ENCODE measurements at regions not wholly inside any gene's neighbourhood (a gene's known extent, or its start where the extent isn't known, plus 50 kb on each side); places are given as distances from the start of the nearest gene placed in this dataset.

GRCh38 chr6:134866563-134866962, 83.3 kb downstream of the ALDH8A1 start:
- no CpG with 5 or more reads among the region's 2 CpGs for WGBS (ENCODE audit: extremely low coverage, insufficient coverage, insufficient read length)

GRCh38 chr6:134864558-134864957, 85.3 kb downstream of the ALDH8A1 start:
- DNase-seq, result no peak
- H2AFZ ChIP-seq (ENCODE audit: insufficient read depth, low read length, poor library complexity), result no peak overlapping the region
- no peak overlapping the region for H4K91ac ChIP-seq (ENCODE audit: low read depth, low read length)
- no peak overlapping the region for H4K12ac ChIP-seq (ENCODE audit: low read depth, low read length)
- no peak overlapping the region for H3K23ac ChIP-seq (ENCODE audit: low read length)
- no peak overlapping the region for H2BK120ac ChIP-seq (ENCODE audit: insufficient read depth, low read length, poor library complexity)
- H3K4me3 ChIP-seq (ENCODE audit: low read depth, low read length), result no peak overlapping the region
- H3K79me1 ChIP-seq (ENCODE audit: low read length), result no peaks in the 10 kb centered on the region
- no peaks in the 10 kb centered on the region for H3K36me3 ChIP-seq (ENCODE audit: control insufficient read depth in 1 of 2, insufficient read depth in 2 of 2, low read length in 2 of 2)
- no CpG with 5 or more reads among the region's 3 CpGs for WGBS (ENCODE audit: extremely low coverage, insufficient coverage, insufficient read length)
- H2BK12ac ChIP-seq (ENCODE audit: low read length), result no peak overlapping the region
- H4K8ac ChIP-seq (ENCODE audit: low read depth, low read length), result no peak overlapping the region
- no peak overlapping the region for H2BK5ac ChIP-seq (ENCODE audit: low read depth, low read length, poor library complexity)
- no peaks in the 10 kb centered on the region for H3K27me3 ChIP-seq (ENCODE audit: insufficient read depth, low read length)
- H3K4ac ChIP-seq (ENCODE audit: low read depth, low read length), result no peak overlapping the region
- no peak overlapping the region for H3K9ac ChIP-seq (ENCODE audit: low read length)
- H3K4me1 ChIP-seq (ENCODE audit: control insufficient read depth in 1 of 2, insufficient read depth in 2 of 2, low read length in 2 of 2), result no peaks in the 10 kb centered on the region
- no peak overlapping the region for H3K14ac ChIP-seq (ENCODE audit: low read length)
- no peaks in the 10 kb centered on the region for H3K79me2 ChIP-seq (ENCODE audit: control insufficient read depth, insufficient read depth, low read length, poor library complexity)
- H2AK5ac ChIP-seq (ENCODE audit: low read length), result no peak overlapping the region
- no peak overlapping the region for H3K4me2 ChIP-seq (ENCODE audit: low read length)
- H3K9me3 ChIP-seq (ENCODE audit: insufficient read depth, low read depth, low read length), result no peaks in the 10 kb centered on the region
- no peak overlapping the region for H3K18ac ChIP-seq (ENCODE audit: low read length)
- H3K27ac ChIP-seq (ENCODE audit: low read depth, low read length), result no peak overlapping the region

More at GRCh38 chr6:134866563-134866962, 83.3 kb downstream of the ALDH8A1 start:
- no peak for DNase-seq
- H3K79me1 ChIP-seq (ENCODE audit: low read length), result no peaks in the 10 kb centered on the region
- H4K91ac ChIP-seq (ENCODE audit: low read depth, low read length), result no peak overlapping the region
- H3K9me3 ChIP-seq (ENCODE audit: insufficient read depth, low read depth, low read length), result no peaks in the 10 kb centered on the region
- H3K14ac ChIP-seq (ENCODE audit: low read length), result no peak overlapping the region
- H3K9ac ChIP-seq (ENCODE audit: low read length), result no peak overlapping the region
- no peaks in the 10 kb centered on the region for H3K36me3 ChIP-seq (ENCODE audit: control insufficient read depth in 1 of 2, insufficient read depth in 2 of 2, low read length in 2 of 2)
- H3K27me3 ChIP-seq (ENCODE audit: insufficient read depth, low read length), result no peaks in the 10 kb centered on the region
- H4K12ac ChIP-seq (ENCODE audit: low read depth, low read length), result no peak overlapping the region
- no peak overlapping the region for H3K18ac ChIP-seq (ENCODE audit: low read length)
- H3K79me2 ChIP-seq (ENCODE audit: control insufficient read depth, insufficient read depth, low read length, poor library complexity), result no peaks in the 10 kb centered on the region
- H3K4me3 ChIP-seq (ENCODE audit: low read depth, low read length), result no peak overlapping the region
- H3K27ac ChIP-seq (ENCODE audit: low read depth, low read length), result no peak overlapping the region
- H3K23ac ChIP-seq (ENCODE audit: low read length), result no peak overlapping the region
- H2AK5ac ChIP-seq (ENCODE audit: low read length), result no peak overlapping the region
- no peak overlapping the region for H2BK120ac ChIP-seq (ENCODE audit: insufficient read depth, low read length, poor library complexity)
- H3K4me1 ChIP-seq (ENCODE audit: control insufficient read depth in 1 of 2, insufficient read depth in 2 of 2, low read length in 2 of 2), result no peaks in the 10 kb centered on the region
- H2AFZ ChIP-seq (ENCODE audit: insufficient read depth, low read length, poor library complexity), result no peak overlapping the region
- no peak overlapping the region for H3K4ac ChIP-seq (ENCODE audit: low read depth, low read length)
- H3K4me2 ChIP-seq (ENCODE audit: low read length), result no peak overlapping the region
- no peak overlapping the region for H2BK12ac ChIP-seq (ENCODE audit: low read length)
- H2BK5ac ChIP-seq (ENCODE audit: low read depth, low read length, poor library complexity), result no peak overlapping the region
- H4K8ac ChIP-seq (ENCODE audit: low read depth, low read length), result no peak overlapping the region

- H3K9me3 ChIP-seq (ENCODE audit: insufficient read depth, low read depth, low read length), result peaks cover 2% of the 10 kb centered on the region
- no peak overlapping the region for H3K4me3 ChIP-seq (ENCODE audit: low read depth, low read length)
- H2AK5ac ChIP-seq (ENCODE audit: low read length), result no peak overlapping the region
- no peak for DNase-seq
- no peak overlapping the region for H2BK5ac ChIP-seq (ENCODE audit: low read depth, low read length, poor library complexity)
- H4K8ac ChIP-seq (ENCODE audit: low read depth, low read length), result no peak overlapping the region
- no peak overlapping the region for H3K27ac ChIP-seq (ENCODE audit: low read depth, low read length)
- H3K9ac ChIP-seq (ENCODE audit: low read length), result no peak overlapping the region
- H3K14ac ChIP-seq (ENCODE audit: low read length), result no peak overlapping the region
- H3K4me1 ChIP-seq (ENCODE audit: control insufficient read depth in 1 of 2, insufficient read depth in 2 of 2, low read length in 2 of 2), result no peaks in the 10 kb centered on the region
- H2BK12ac ChIP-seq (ENCODE audit: low read length), result no peak overlapping the region
- no CpG with 5 or more reads among the region's 11 CpGs for WGBS (ENCODE audit: extremely low coverage, insufficient coverage, insufficient read length)
- H3K79me2 ChIP-seq (ENCODE audit: control insufficient read depth, insufficient read depth, low read length, poor library complexity), result no peaks in the 10 kb centered on the region
- H3K4ac ChIP-seq (ENCODE audit: low read depth, low read length), result no peak overlapping the region
- no peak overlapping the region for H3K23ac ChIP-seq (ENCODE audit: low read length)
- H3K27me3 ChIP-seq (ENCODE audit: insufficient read depth, low read length), result no peaks in the 10 kb centered on the region
- no peak overlapping the region for H2BK120ac ChIP-seq (ENCODE audit: insufficient read depth, low read length, poor library complexity)
- H4K91ac ChIP-seq (ENCODE audit: low read depth, low read length), result no peak overlapping the region
- H3K4me2 ChIP-seq (ENCODE audit: low read length), result no peak overlapping the region
- H4K12ac ChIP-seq (ENCODE audit: low read depth, low read length), result no peak overlapping the region
- H3K79me1 ChIP-seq (ENCODE audit: low read length), result no peaks in the 10 kb centered on the region
- H3K18ac ChIP-seq (ENCODE audit: low read length), result no peak overlapping the region
- no peak overlapping the region for H2AFZ ChIP-seq (ENCODE audit: insufficient read depth, low read length, poor library complexity)
- H3K36me3 ChIP-seq (ENCODE audit: control insufficient read depth in 1 of 2, insufficient read depth in 2 of 2, low read length in 2 of 2), result no peaks in the 10 kb centered on the region
These were observed 86.0 kb downstream of the ALDH8A1 start for GRCh38 chr6:134863763-134864510.

- H2BK5ac ChIP-seq (ENCODE audit: low read depth, low read length, poor library complexity), result no peak overlapping the region
- H3K14ac ChIP-seq (ENCODE audit: low read length), result no peak overlapping the region
- H3K27ac ChIP-seq (ENCODE audit: low read depth, low read length), result no peak overlapping the region
- H4K8ac ChIP-seq (ENCODE audit: low read depth, low read length), result no peak overlapping the region
- no peaks in the 10 kb centered on the region for H3K27me3 ChIP-seq (ENCODE audit: insufficient read depth, low read length)
- H3K79me2 ChIP-seq (ENCODE audit: control insufficient read depth, insufficient read depth, low read length, poor library complexity), result no peaks in the 10 kb centered on the region
- H3K9me3 ChIP-seq (ENCODE audit: insufficient read depth, low read depth, low read length), result peaks cover 2% of the 10 kb centered on the region
- no peak overlapping the region for H3K4me3 ChIP-seq (ENCODE audit: low read depth, low read length)
- no peaks in the 10 kb centered on the region for H3K79me1 ChIP-seq (ENCODE audit: low read length)
- no peak overlapping the region for H3K23ac ChIP-seq (ENCODE audit: low read length)
- no peak overlapping the region for H2BK12ac ChIP-seq (ENCODE audit: low read length)
- H3K18ac ChIP-seq (ENCODE audit: low read length), result no peak overlapping the region
- no peak for DNase-seq
- no peak overlapping the region for H3K9ac ChIP-seq (ENCODE audit: low read length)
- H2AK5ac ChIP-seq (ENCODE audit: low read length), result no peak overlapping the region
- H2AFZ ChIP-seq (ENCODE audit: insufficient read depth, low read length, poor library complexity), result no peak overlapping the region
- no peak overlapping the region for H4K12ac ChIP-seq (ENCODE audit: low read depth, low read length)
- no peak overlapping the region for H2BK120ac ChIP-seq (ENCODE audit: insufficient read depth, low read length, poor library complexity)
- H3K4ac ChIP-seq (ENCODE audit: low read depth, low read length), result no peak overlapping the region
- WGBS (ENCODE audit: extremely low coverage, insufficient coverage, insufficient read length), result no CpG with 5 or more reads among the region's 3 CpGs
- no peaks in the 10 kb centered on the region for H3K36me3 ChIP-seq (ENCODE audit: control insufficient read depth in 1 of 2, insufficient read depth in 2 of 2, low read length in 2 of 2)
- H3K4me1 ChIP-seq (ENCODE audit: control insufficient read depth in 1 of 2, insufficient read depth in 2 of 2, low read length in 2 of 2), result no peaks in the 10 kb centered on the region
- H4K91ac ChIP-seq (ENCODE audit: low read depth, low read length), result no peak overlapping the region
- no peak overlapping the region for H3K4me2 ChIP-seq (ENCODE audit: low read length)
These were observed 95.5 kb downstream of the ALDH8A1 start for GRCh38 chr6:134854366-134854765.
